ENCODE measurements at regions not wholly inside any gene's neighbourhood (a gene's known extent, or its start where the extent isn't known, plus 50 kb on each side); places are given as distances from the start of the nearest gene placed in this dataset.

DNA sequence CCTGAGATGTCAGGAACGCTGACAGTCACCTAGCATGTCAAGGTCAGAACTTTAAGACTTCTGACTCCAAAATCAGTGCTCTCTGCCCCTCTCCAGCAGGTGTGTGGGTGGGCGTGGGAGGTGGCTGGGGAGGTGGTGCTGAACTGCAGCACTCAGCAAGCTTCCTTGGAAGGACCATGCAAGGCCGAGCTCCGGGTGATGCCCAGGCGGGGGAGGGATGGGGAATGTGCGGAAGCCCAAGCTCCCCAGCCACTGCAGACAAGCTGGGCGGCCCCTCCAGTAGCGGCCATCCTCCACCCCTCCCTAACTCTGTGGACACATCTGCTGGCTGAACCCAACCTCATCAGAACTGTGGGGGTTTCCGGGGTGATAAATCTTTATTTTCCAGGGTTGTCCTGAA is 296.6 kb downstream of the TLE3 start:
- no peak for TF ChIP-seq EZH2 (IDR thresholded peaks at IDR 0.05; ENCODE audit: low read depth)
- TF ChIP-seq, protein P1, sequence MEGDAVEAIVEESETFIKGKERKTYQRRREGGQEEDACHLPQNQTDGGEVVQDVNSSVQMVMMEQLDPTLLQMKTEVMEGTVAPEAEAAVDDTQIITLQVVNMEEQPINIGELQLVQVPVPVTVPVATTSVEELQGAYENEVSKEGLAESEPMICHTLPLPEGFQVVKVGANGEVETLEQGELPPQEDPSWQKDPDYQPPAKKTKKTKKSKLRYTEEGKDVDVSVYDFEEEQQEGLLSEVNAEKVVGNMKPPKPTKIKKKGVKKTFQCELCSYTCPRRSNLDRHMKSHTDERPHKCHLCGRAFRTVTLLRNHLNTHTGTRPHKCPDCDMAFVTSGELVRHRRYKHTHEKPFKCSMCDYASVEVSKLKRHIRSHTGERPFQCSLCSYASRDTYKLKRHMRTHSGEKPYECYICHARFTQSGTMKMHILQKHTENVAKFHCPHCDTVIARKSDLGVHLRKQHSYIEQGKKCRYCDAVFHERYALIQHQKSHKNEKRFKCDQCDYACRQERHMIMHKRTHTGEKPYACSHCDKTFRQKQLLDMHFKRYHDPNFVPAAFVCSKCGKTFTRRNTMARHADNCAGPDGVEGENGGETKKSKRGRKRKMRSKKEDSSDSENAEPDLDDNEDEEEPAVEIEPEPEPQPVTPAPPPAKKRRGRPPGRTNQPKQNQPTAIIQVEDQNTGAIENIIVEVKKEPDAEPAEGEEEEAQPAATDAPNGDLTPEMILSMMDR (conservative IDR thresholded peaks at IDR 0.05), result no peak

All from PC-9 (cell line).